H7 (cell line): ENCODE measurements at regions not wholly inside any gene's neighbourhood (a gene's known extent, or its start where the extent isn't known, plus 50 kb on each side); places are given as distances from the start of the nearest gene placed in this dataset.
A peak's percentile ranks its signal among the peaks of the same experiment; 100 is the strongest.
"Not testable (repeated sequence)": the region's sequence is repeated elsewhere in the genome, so short reads cannot be mapped to it uniquely, and the experiment has no call there.

Experiments
- DNase-seq: peaks from one replicate; pipeline ENCODE4 v3.0.0; 2012
- H3K27me3 ChIP-seq: 2 replicates; pipeline ENCODE4 v1.6.0; 2011; ENCODE audit warnings: mild to moderate bottlenecking, low read length; ENCODE audit not compliant: control insufficient read depth, insufficient read depth
- H3K36me3 ChIP-seq: replicated peaks from 2 replicates; pipeline ENCODE4 v1.5.1; 2011; ENCODE audit warnings: low read length; ENCODE audit not compliant: control insufficient read depth, insufficient read depth
- H3K4me3 ChIP-seq: 2 replicates; pipeline ENCODE4 v1.5.1; 2011; ENCODE audit warnings: low read depth, mild to moderate bottlenecking, control low read depth, low read length, moderate library complexity; ENCODE audit not compliant: insufficient read depth

- no peak for DNase-seq
- no peak overlapping the region for H3K4me3 ChIP-seq
- H3K27me3 ChIP-seq, result no peaks in the 10 kb centered on the region
- H3K36me3 ChIP-seq, result no peaks in the 10 kb centered on the region; the same call in 1 of the 2 replicates
These were observed 143.6 kb upstream of the ZCCHC13 start for GRCh38 chrX:74160358-74160757.

- Histone ChIP-seq H3K27me3 (no peaks in the 10 kb centered on the region), H3K36me3 (no peaks in the 10 kb centered on the region), H3K4me3 (no peak overlapping the region)
- DNase-seq, result no peak
These were observed 156.5 kb upstream of the ZCCHC13 start for GRCh38 chrX:74147439-74147838.

GRCh38 chrX:74138943-74139342, 165.0 kb upstream of the ZCCHC13 start:
- H3K27me3 ChIP-seq, result no peaks in the 10 kb centered on the region
- no peak for DNase-seq
- no peaks in the 10 kb centered on the region for H3K36me3 ChIP-seq
- no peak overlapping the region for H3K4me3 ChIP-seq

- Histone ChIP-seq H3K4me3 (no peak overlapping the region), H3K27me3 (no peaks in the 10 kb centered on the region), H3K36me3 (no peaks in the 10 kb centered on the region)
- peak; percentile 68 for DNase-seq
These were observed 170.7 kb upstream of the ZCCHC13 start for GRCh38 chrX:74133156-74133796.

GRCh38 chrX:74132280-74132679, 171.7 kb upstream of the ZCCHC13 start:
- no peak for DNase-seq
- Histone ChIP-seq H3K36me3 (no peaks in the 10 kb centered on the region), H3K4me3 (no peak overlapping the region), H3K27me3 (no peaks in the 10 kb centered on the region)

GRCh38 chrX:74119016-74119910, 184.7 kb upstream of the ZCCHC13 start:
- no peak overlapping the region for H3K4me3 ChIP-seq
- peaks cover 2% of the 10 kb centered on the region; the same call in 1 of the 2 replicates for H3K36me3 ChIP-seq
- no peak for DNase-seq
- no peaks in the 10 kb centered on the region for H3K27me3 ChIP-seq

GRCh38 chrX:74117962-74118902, 185.7 kb upstream of the ZCCHC13 start:
- H3K36me3 ChIP-seq, result peaks cover 2% of the 10 kb centered on the region; the same call in 1 of the 2 replicates
- no peaks in the 10 kb centered on the region for H3K27me3 ChIP-seq
- H3K4me3 ChIP-seq, result no peak overlapping the region
- no peak for DNase-seq

GRCh38 chrX:74111245-74111644, 192.7 kb upstream of the ZCCHC13 start:
- Histone ChIP-seq H3K4me3 (no peak overlapping the region), H3K27me3 (no peaks in the 10 kb centered on the region), H3K36me3 (no peaks in the 10 kb centered on the region)
- no peak for DNase-seq

- no peaks in the 10 kb centered on the region; the same call in 1 of the 2 replicates for H3K36me3 ChIP-seq
- DNase-seq, result no peak
- H3K27me3 ChIP-seq, result no peaks in the 10 kb centered on the region
- H3K4me3 ChIP-seq, result no peak overlapping the region
These were observed 196.3 kb upstream of the ZCCHC13 start for GRCh38 chrX:74107666-74108065.

GRCh38 chrX:74104356-74105015, 199.5 kb upstream of the ZCCHC13 start:
- no peak for DNase-seq
- Histone ChIP-seq H3K27me3 (no peaks in the 10 kb centered on the region), H3K4me3 (no peak overlapping the region), H3K36me3 (no peaks in the 10 kb centered on the region; the same call in 1 of the 2 replicates)

- not testable (repeated sequence) for H3K36me3 ChIP-seq, H3K27me3 ChIP-seq, DNase-seq, H3K4me3 ChIP-seq
These were observed 205.6 kb upstream of the ZCCHC13 start for GRCh38 chrX:74098407-74098806.

- H3K36me3 ChIP-seq, result no peaks in the 10 kb centered on the region
These were observed 213.9 kb upstream of the ZCCHC13 start for GRCh38 chrX:74090049-74090448.

GRCh38 chrX:74085642-74086236, 218.2 kb upstream of the ZCCHC13 start:
- Histone ChIP-seq H3K4me3 (no peak overlapping the region), H3K27me3 (no peaks in the 10 kb centered on the region), H3K36me3 (no peaks in the 10 kb centered on the region)
- DNase-seq, result no peak

More at GRCh38 chrX:74090049-74090448, 213.9 kb upstream of the ZCCHC13 start:
- Histone ChIP-seq H3K27me3 (no peaks in the 10 kb centered on the region), H3K4me3 (no peak overlapping the region)
- no peak for DNase-seq
